ENCODE measurements at regions not wholly inside any gene's neighbourhood (a gene's known extent, or its start where the extent isn't known, plus 50 kb on each side); places are given as distances from the start of the nearest gene placed in this dataset.

GRCh38 chr13:24008679-24009078 is 111.4 kb upstream of the C1QTNF9B start:
- peak; percentile 13 for DNase-seq (ENCODE audit: low read depth)

DNA sequence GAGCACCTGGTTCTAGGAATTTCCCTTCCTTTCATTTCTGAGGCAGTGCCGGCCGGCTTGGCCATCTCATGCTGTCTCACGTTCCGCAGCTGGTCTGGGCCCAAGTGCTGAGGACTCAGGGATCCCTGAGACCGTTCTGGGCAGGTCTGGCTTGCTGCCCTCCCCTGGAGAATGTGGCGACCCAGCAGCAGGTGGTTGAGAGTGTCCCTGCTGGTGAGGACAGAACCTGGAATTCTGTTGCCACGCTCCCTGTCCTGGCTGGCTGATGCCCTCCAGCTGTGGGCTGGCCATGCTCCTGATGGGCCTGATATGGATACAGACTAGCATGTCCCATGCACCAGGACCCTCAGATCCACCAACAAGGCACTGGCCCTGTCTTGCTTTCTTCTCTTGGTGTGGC is 114.0 kb upstream of the C1QTNF9B start:
- no peak for DNase-seq (ENCODE audit: low read depth)

DNA sequence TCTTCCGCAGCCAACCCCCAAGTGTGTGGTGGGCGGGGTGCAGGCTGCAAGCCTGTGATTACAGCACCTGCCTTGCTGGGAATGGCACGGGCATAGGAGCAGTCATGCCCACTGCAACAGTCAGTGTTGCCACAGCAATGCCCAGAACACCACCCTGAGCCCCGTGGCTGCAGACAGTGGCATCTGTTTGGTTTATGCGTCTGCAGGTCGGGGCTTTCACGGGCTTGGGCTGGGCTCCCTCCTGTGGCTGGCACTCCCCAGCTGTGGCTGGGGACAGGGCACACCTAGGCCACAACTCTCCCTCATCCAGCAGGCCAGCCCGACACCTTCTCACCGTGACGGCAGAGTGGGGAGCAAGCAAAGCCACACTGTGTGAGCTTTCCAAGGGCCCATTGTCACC is 115.3 kb upstream of the C1QTNF9B start:
- DNase-seq (ENCODE audit: low read depth) = no peak

DNA sequence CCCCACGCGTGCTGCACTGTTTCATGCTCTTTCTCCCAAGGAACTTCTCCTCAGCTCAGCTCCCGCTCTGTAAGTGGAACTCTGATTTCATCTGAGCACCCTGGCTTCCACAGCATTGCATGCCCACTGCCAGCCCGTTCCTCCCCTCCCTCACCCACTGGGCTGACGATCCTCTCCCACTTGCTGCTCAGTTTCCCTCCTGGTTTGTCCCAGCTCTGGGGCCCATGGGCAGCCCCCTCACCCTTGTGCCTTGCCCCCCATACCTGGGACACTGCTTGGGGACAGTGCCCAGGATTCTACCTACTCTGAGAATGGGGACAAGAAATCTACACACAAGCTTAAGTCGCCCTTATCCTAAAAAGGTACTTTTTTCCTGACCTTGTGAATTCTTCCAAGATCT is 115.9 kb upstream of the C1QTNF9B start:
- DNase-seq (ENCODE audit: low read depth) = no peak

DNA sequence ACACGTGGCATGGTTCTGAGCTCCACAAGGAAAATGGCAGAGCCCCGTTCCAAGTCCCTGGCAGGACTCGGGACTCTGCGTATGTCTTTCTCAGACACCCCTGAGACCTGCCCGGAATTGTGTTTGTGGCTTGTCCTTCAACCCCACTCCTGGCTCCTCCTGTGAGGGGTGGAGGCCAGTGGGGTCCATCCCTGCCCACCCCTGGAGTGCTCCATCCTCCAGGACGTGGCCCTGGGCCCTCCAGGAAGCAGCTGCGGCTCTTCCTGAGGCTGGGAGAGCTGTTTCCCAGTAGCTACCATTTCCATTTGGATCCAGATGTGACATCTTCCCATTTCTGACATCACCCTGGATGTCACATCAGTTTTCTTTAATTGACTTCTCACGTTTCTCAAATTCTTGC is 118.7 kb upstream of the C1QTNF9B start:
- DNase-seq (ENCODE audit: low read depth) = no peak

DNA sequence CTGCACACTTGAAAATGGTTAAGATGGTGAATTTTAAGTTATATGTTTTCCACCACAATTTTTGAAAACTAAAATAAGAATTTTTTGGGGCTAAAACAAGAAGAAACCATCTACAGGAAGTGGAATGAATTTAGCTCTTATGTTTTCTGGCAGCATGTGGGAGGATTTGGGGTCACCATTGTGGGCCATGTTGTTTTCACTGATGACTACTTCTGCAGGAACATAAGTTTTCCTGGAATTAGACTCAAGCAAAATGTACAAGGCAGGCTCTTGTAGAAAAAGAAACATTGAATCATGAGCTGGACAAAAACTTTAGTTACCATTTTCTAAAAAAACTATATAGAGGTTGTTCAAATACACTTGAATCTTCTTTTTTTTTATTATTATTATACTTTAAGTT is 125.3 kb upstream of the C1QTNF9B start:
- no peak for DNase-seq (ENCODE audit: low read depth)

- no peak for DNase-seq (ENCODE audit: low read depth)
Observed at GRCh38 chr13:24023073-24023472, 125.8 kb upstream of the C1QTNF9B start.

- no peak for DNase-seq (ENCODE audit: low read depth)
Observed at GRCh38 chr13:24027494-24027893, 130.2 kb upstream of the C1QTNF9B start.

- no peak for DNase-seq (ENCODE audit: low read depth)
Observed at GRCh38 chr13:24032252-24032651, 128.3 kb upstream of the SPATA13 start.

DNA sequence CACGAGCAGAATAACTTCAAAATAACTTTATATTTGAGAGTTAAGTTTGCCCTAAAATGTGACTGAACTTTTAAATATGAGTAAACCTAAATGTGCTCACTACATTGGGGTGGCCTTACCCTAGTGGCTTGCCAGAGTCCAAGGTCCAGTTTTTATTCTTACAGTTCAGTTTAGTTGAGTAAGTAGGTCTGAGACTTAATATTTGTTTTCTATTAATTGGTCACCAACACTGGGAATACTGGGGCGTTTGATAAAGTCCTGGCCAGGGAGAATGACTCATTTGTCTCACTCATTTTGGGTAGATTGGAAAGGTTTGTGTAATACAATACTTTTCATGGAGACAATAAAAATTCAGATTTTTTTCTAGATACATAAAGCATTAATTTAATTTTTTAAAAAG is 127.8 kb upstream of the SPATA13 start:
- DNase-seq (ENCODE audit: low read depth) = no peak

GRCh38 chr13:24033527-24034302 is 126.8 kb upstream of the SPATA13 start:
- DNase-seq (ENCODE audit: low read depth) = no peak

- no peak for DNase-seq (ENCODE audit: low read depth)
Observed at GRCh38 chr13:24035411-24035810, 125.1 kb upstream of the SPATA13 start.

DNA sequence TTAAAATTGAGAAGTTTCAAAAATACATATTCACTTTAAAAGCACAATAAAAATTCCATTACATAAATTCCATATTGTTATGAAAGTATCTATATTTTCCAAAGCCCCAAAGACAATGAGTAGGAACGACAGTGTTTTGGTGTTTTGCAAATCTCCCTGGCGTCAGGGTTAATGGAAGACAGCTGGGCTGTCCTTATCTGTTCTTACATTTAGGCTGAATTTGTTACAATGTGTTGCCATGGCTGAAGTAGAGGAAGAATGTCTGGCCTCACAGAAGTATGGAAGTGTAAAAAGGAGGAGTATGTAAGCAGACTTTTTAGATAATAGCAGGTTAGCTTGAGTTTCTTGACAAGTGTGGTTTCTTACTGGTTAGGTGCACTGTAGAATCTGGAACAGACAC is 124.4 kb upstream of the SPATA13 start:
- no peak for DNase-seq (ENCODE audit: low read depth)

DNA sequence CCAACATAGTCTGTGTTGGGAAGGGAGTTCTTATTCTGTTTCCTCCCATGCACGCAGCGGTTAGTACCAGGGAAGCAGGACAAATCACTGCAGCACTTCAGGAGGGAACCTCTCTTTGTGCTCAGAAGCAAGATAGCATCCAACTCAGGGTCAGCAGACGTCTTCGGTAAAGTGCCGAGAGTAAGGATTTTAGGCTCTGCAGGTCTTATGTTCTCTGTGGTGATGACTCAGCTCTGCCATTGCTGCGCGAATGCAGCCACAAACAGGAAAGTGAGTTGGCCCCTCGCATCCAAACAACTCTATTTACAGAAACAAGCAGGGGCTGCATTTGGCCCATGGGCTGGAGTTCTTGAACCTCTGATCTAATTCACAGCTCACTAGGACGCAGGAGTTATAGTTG is 122.1 kb upstream of the SPATA13 start:
- peak; percentile 72 for DNase-seq (ENCODE audit: low read depth)

GRCh38 chr13:24038841-24039330 is 121.6 kb upstream of the SPATA13 start:
- peak; percentile 76 for DNase-seq (ENCODE audit: low read depth)

DNA sequence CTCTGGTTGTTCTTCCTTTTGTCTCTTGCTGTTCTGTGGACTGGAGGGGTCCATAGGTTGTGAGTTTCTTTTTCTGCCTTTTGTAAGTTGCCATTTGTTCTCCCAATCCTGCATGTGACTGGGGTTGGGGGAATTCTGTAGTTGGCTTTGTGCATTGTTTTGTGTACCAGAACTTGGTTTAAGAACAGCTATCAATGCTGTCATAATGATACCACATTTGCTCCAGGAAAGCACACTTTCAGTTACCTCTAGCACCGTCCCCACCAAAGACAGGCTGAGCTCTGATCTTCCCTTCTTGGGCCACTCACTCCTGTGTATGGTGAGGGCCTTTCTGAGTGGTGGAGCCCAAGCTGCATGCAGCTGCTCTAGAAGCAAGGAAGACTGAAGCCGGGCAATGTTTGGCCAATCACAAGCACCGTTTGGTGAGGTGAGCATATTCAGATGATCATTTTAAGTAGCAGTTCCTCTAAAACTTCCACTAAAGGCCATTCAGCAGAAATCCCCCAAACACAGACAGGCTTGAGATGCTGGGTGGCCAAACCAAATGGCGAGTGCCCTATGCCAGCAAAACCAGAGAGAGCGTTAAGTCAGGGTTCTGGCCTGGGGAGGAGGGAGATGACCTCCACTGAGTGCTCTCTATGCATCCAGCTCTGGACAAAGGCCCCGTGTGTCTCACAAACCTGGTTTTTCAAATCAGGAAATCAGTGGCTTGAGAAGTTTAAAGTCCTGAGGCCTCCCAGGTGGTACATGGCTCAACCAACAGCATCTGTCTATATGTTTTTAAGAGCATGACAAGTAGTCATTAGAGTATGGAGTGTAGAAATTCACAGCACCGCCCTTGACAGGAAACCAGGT is 120.7 kb upstream of the SPATA13 start:
- no peak for DNase-seq (ENCODE audit: low read depth)

DNA sequence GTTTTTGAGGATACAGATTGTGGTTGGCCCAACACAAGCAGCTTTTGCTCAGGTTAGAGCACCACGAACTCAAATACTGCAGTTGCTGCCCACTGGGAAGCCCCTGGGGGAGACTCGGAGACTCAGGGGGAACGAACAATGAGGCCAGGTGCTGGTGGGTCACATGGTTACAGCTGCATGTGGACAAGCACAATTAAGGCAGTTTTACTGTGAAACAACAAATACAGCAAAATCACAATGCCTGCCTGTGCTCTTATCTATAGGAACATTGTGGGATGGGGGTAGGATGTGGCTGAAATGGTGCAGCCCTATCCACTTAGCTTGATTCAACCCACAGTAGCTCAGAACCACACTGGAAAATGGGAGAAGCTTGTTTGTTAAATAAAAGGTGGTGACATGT is 119.7 kb upstream of the SPATA13 start:
- DNase-seq (ENCODE audit: low read depth) = no peak

DNA sequence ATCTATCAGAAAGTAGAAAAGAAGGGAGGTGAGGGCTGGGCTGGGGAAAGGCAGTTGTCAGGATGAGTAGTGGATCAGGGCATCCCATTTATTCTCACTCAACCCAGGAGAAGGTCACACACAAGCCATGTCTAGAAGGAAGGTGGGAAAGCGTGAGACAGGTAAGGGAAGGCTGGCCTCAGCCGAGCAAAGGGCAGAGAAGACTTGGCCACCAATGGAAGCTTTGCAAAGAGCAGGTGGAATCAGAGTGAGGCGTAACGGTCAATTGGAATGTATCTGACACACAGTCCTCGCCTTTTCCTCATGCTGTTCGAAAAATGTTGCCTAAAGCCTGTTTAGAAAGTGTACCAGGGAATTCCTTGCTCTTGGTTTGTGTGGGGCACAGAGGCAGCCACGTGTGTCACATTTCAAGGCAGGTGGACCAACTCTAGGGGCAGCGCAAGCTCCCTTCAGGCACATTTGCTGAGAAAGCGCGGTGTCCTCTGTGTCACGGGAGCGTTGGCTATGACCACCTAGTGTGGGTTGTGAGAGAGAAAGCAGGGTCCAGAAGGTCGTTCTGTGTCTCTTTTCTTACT is 118.8 kb upstream of the SPATA13 start:
- DNase-seq (ENCODE audit: low read depth) = no peak

- no peak for DNase-seq (ENCODE audit: low read depth)
Observed at GRCh38 chr13:24042710-24043440, 117.6 kb upstream of the SPATA13 start.

DNA sequence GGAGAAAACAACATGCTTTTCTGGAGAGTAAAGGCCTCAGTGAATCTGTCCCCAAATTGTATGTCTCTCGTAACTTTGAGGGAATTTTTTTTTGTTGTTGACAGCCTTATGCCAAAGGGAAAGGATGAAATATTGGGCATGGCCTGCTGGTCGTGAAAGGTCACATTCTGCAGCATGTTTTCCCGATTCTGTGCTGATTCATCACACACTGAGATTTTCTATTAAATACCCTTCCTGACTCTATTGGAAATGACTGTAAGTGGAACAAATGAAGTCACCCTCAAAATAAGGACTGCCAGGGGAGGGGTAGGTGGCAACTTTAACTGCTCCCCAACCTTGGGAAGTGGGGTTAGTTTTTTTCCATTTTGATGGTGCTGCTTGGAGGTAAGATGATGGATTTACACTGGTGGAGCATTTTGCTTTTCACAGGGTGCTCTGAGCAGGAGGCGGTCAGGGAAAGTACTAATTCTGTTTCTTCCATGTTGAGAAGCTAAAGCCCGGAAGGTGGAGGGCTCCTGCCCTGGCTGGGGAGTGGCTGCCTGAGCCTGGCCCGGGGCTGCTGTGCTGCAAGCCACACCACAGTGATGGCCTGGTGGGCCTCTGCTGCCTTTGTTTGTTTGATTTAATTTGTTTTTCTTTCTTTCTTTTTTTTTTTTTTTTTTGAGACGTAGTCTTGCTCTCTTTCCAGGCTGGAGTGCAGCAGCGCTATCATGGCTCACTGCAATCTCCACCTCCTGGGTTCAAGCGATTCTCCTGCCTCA is 116.8 kb upstream of the SPATA13 start:
- peak; percentile 13 for DNase-seq (ENCODE audit: low read depth)

DNA sequence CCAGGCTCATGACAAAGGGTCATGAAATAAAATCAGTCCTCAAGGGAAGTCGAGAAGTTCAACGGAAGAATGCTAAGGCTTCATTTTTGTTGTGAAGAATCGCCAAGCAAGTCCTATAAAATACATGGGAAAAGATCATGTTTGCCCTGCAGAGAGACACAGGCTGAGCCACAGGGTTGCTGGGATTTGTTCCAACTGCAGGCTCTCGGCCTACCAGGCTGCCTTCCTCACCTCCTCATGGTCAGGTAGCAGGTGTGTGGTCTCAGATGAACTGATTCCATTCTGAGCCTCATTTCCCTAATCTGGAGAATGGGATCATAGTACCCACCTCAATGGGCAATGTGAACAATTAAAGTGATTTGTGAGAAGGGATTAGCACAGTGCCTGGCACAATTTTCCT is 114.9 kb upstream of the SPATA13 start:
- DNase-seq (ENCODE audit: low read depth) = no peak
